Progenitor cell of endocrine pancreas (in vitro differentiated cells): ENCODE measurements at regions not wholly inside any gene's neighbourhood (a gene's known extent, or its start where the extent isn't known, plus 50 kb on each side); places are given as distances from the start of the nearest gene placed in this dataset.
"Not testable (repeated sequence)": the region's sequence is repeated elsewhere in the genome, so short reads cannot be mapped to it uniquely, and the experiment has no call there.

Source experiments
- DNase-seq: peaks from one replicate; pipeline ENCODE4 v3.0.0; 2021; ENCODE audit warnings: low spot score; ENCODE audit not compliant: unreplicated experiment
- H3K27ac Mint-ChIP-seq: 2 replicates; pipeline ENCODE4 v1.8.0; 2021; ENCODE audit warnings: mild to moderate bottlenecking, moderate library complexity, mixed read lengths
- H3K27me3 Mint-ChIP-seq: 2 replicates; pipeline ENCODE4 v1.8.0; 2021; ENCODE audit warnings: mixed read lengths
- H3K36me3 Mint-ChIP-seq: 2 replicates; pipeline ENCODE4 v1.8.0; 2022; ENCODE audit warnings: mixed read lengths; ENCODE audit not compliant: insufficient read depth
- H3K4me1 Mint-ChIP-seq: 2 replicates; pipeline ENCODE4 v1.8.0; 2021; ENCODE audit warnings: low read depth, mixed read lengths
- H3K4me3 Mint-ChIP-seq: 2 replicates; pipeline ENCODE4 v1.8.0; 2021; ENCODE audit warnings: low read depth, mild to moderate bottlenecking, moderate library complexity, mixed read lengths
- H3K9me3 Mint-ChIP-seq: 2 replicates; pipeline ENCODE4 v1.8.0; 2021; ENCODE audit warnings: low read depth, mixed read lengths
- TF ChIP-seq, protein P1 (sequence below): fragments of 200-600 bp; sonication (generic); IDR thresholded peaks from one replicate; pipeline ENCODE4 v1.5.0; 2021; ENCODE audit warnings: antibody characterized with exemption, mild to moderate bottlenecking; ENCODE audit not compliant: unreplicated experiment

DNA sequence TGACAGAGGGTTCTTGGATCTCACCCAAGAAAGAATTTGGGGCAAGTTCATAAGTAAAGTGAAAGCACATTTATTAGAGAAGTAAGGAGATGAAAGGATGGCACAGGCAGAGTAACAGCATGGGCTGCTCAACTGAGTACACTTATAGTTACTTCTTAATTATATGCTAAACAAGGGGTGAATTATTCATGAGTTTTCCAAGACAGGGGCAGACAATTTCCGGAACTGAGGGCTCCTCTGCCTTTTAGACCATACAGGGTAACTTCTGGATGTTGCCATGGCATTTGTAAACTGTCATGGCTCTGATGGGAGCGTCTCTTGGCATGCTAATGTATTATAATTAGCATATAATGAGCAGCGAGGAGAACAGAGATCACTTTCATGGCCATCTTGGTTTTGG is 221.2 kb upstream of the STT3B start:
- H3K4me1 Mint-ChIP-seq, result peaks cover 12% of the 10 kb centered on the region
- no peak overlapping the region for H3K4me3 Mint-ChIP-seq

DNA sequence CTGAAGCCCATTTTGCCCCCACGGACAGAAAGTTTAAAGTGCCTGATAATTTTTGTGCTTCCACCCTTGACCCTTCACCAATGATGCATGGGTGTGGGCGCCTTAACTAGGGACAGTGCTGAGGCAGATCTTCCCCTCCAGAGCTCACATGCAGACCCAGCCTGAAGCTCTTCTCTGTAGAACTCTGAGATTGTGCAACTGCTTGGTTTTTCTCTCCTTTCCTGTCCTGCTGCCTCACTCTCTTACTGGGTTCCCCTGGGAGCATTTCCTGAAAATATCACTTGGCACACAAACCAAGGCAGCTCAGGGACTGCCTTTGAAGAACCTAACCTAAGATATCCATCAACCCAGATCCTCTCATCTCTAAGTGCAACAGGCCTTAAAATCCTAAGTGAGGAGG is 220.3 kb upstream of the STT3B start:
- Mint-ChIP-seq H3K27me3 (no peaks in the 10 kb centered on the region), H3K36me3 (peaks cover 6% of the 10 kb centered on the region), H3K4me3 (no peak overlapping the region), H3K4me1 (peaks cover 12% of the 10 kb centered on the region), H3K27ac (peak overlapping the region; percentile 6), H3K9me3 (peaks cover 21% of the 10 kb centered on the region)
- TF ChIP-seq, protein P1, sequence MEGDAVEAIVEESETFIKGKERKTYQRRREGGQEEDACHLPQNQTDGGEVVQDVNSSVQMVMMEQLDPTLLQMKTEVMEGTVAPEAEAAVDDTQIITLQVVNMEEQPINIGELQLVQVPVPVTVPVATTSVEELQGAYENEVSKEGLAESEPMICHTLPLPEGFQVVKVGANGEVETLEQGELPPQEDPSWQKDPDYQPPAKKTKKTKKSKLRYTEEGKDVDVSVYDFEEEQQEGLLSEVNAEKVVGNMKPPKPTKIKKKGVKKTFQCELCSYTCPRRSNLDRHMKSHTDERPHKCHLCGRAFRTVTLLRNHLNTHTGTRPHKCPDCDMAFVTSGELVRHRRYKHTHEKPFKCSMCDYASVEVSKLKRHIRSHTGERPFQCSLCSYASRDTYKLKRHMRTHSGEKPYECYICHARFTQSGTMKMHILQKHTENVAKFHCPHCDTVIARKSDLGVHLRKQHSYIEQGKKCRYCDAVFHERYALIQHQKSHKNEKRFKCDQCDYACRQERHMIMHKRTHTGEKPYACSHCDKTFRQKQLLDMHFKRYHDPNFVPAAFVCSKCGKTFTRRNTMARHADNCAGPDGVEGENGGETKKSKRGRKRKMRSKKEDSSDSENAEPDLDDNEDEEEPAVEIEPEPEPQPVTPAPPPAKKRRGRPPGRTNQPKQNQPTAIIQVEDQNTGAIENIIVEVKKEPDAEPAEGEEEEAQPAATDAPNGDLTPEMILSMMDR, result no peak
- no peak for DNase-seq

More for the DNA sequence above, 221.2 kb upstream of the STT3B start:
- Mint-ChIP-seq H3K27me3 (no peaks in the 10 kb centered on the region), H3K36me3 (peaks cover 5% of the 10 kb centered on the region), H3K27ac (no peak overlapping the region), H3K9me3 (peaks cover 18% of the 10 kb centered on the region)
- TF ChIP-seq, protein P1, result no peak
- no peak for DNase-seq

DNA sequence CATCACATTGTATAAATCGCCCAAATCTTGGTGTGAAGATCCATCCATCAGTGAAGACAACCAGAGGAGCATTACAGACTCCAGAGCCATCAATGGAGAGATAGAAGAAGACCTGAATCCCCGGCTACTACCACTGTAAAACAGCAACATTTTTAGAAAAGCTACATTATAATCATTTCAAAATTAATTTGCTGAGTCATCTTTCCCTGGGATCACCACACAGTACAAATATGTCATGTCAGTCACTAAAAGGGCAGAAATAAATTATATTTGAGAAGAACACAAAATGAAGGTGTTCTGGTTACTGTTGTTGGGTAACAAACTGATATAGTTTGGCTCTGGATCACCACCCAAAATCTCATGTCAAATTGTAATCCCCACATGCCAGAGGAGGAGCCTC is 218.5 kb upstream of the STT3B start:
- no peak overlapping the region for H3K4me3 Mint-ChIP-seq
- H3K36me3 Mint-ChIP-seq, result peaks cover 6% of the 10 kb centered on the region
- TF ChIP-seq, protein P1, result no peak
- DNase-seq, result no peak
- H3K9me3 Mint-ChIP-seq, result peaks cover 21% of the 10 kb centered on the region
- H3K27ac Mint-ChIP-seq, result no peak overlapping the region
- peaks cover 12% of the 10 kb centered on the region for H3K4me1 Mint-ChIP-seq
- no peaks in the 10 kb centered on the region for H3K27me3 Mint-ChIP-seq

DNA sequence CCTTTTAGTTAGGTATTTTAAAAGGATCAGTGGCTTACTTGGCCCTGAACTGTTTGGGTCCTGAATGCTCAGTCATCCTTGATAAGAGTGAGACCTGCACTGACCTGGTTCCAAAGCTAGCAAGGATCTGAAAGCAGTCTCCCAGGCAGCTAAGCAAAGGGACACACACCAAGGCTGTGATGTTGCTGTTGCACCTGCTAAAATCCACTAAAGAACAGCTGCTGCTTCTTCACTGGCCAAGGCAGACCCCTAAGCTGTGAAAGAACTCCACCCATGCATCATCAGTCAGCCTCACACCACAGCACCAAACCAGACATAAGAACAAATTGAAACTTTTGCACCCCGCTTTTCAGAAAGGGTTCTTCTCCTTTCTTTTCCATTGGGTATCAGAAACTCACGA is 213.4 kb upstream of the STT3B start:
- peaks cover 17% of the 10 kb centered on the region for H3K9me3 Mint-ChIP-seq
- peaks cover 5% of the 10 kb centered on the region for H3K36me3 Mint-ChIP-seq
- peaks cover 2% of the 10 kb centered on the region for H3K27me3 Mint-ChIP-seq
- H3K4me1 Mint-ChIP-seq, result no peaks in the 10 kb centered on the region
- no peak overlapping the region for H3K4me3 Mint-ChIP-seq
- TF ChIP-seq, protein P1, result no peak
- no peak for DNase-seq
- H3K27ac Mint-ChIP-seq, result no peak overlapping the region

DNA sequence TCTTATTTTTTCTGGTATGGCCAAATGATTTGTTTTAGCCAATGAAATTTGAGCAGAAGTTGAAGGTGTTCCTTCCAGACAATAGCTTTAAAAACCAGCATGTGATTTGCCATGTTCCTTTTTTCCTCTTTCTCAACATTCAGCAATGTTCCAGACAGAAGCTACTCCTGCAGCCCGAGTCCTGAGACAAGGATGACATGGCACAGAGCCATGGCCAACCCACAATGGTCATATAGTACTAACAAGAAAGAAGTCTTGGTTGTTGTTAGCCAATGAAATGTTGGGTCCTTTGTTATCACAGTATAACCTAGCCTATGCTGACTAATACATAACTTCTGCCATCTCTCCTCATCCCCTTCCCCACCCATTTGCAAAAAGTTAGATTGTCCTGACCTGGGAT is 211.1 kb upstream of the STT3B start:
- H3K9me3 Mint-ChIP-seq, result peaks cover 2% of the 10 kb centered on the region
- TF ChIP-seq, protein P1, result no peak
- H3K4me1 Mint-ChIP-seq, result no peaks in the 10 kb centered on the region
- DNase-seq, result no peak
- H3K27me3 Mint-ChIP-seq, result peaks cover 2% of the 10 kb centered on the region
- no peak overlapping the region for H3K27ac Mint-ChIP-seq
- no peak overlapping the region for H3K4me3 Mint-ChIP-seq
- peaks cover 2% of the 10 kb centered on the region for H3K36me3 Mint-ChIP-seq

DNA sequence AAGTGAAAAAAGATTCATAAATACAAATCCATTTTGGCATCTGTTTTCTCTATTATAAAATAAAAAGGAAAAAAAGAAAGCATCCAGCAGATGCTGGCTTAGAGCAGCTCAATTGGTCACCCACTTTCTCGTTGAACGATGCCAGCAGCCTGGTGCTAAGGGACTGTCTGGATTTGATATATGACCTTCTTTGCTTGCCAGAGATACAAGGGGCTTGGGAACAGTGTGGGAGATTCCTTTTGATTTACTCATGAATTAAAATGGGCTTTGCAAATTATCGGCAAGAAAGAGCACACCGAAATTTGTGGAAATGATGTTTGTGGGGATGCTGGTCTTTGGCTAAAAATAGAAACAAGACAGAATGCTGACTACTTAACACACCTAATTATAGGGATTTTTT is 210.3 kb upstream of the STT3B start:
- Mint-ChIP-seq H3K27me3 (peaks cover 2% of the 10 kb centered on the region), H3K27ac (no peak overlapping the region), H3K4me3 (no peak overlapping the region), H3K36me3 (no peaks in the 10 kb centered on the region), H3K9me3 (no peaks in the 10 kb centered on the region), H3K4me1 (no peaks in the 10 kb centered on the region)
- TF ChIP-seq, protein P1, result no peak
- DNase-seq, result no peak

DNA sequence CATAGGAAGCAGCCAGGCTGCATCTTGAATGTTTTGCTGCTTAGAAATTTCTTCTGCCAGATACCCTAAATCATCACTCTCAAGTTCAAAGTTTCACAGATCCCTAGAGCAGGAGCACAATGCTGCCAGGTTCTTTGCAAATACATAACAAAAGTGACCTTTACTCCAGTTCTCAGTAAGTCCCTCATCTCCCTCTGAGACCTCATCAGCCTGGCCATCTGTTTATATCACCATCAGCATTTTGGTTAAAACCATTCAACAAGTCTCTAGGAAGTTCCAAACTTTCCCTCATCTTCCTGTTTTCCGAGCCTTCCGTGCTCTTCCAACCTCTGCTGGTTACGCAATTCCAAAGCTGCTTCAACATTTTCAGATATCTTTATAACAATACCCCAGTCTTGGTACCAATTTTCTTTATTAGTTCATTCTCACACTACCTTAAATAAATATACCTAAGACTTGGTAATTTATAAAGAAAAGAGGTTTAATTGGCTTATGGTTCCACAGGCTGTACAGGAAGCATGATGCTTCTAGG is 204.8 kb upstream of the STT3B start:
- not testable (repeated sequence) for H3K36me3 Mint-ChIP-seq, H3K4me3 Mint-ChIP-seq, H3K9me3 Mint-ChIP-seq, H3K4me1 Mint-ChIP-seq, H3K27ac Mint-ChIP-seq, H3K27me3 Mint-ChIP-seq, DNase-seq
